ENCODE measurements at regions not wholly inside any gene's neighbourhood (a gene's known extent, or its start where the extent isn't known, plus 50 kb on each side); places are given as distances from the start of the nearest gene placed in this dataset.

GRCh38 chr3:165443664-165444063, 247.5 kb upstream of the SLITRK3 start:
- Histone ChIP-seq H3K4me3 (no peak overlapping the region), H3K9me3 (peaks cover 0 to 15% (median 0%) of the 10 kb centered on the region in 11 donors), H3K36me3 (no peaks in the 10 kb centered on the region), H3K4me1 (no peaks in the 10 kb centered on the region), H3K27me3 (no peaks in the 10 kb centered on the region), H3K27ac (no peak overlapping the region)
- ATAC-seq (no peak), DNase-seq (no peak)
- TF ChIP-seq CTCF (IDR thresholded peaks at IDR 0.05): no peak
- 46 to 61% methylated on average over 1 of the region's 1 CpG for WGBS, 2 donors
- intact Hi-C loops (cut with DNase I): no loop called here

- TF ChIP-seq CTCF (IDR thresholded peaks at IDR 0.05): no peak
- no peaks in the 10 kb centered on the region for H3K4me1 ChIP-seq
- intact Hi-C loops (cut with DNase I): no loop called here
- no peaks in the 10 kb centered on the region for H3K27me3 ChIP-seq
- no peak overlapping the region for H3K27ac ChIP-seq
- peaks cover 0 to 8% (median 0%) of the 10 kb centered on the region in 11 donors for H3K9me3 ChIP-seq
- DNase-seq (no peak), ATAC-seq (no peak)
- no peaks in the 10 kb centered on the region for H3K36me3 ChIP-seq
- H3K4me3 ChIP-seq: no peak overlapping the region
These were observed 245.9 kb upstream of the SLITRK3 start for GRCh38 chr3:165442061-165442460.

- intact Hi-C loops (cut with DNase I): no loop called here
- DNase-seq: no peak
- Histone ChIP-seq H3K9me3 (peaks cover 0 to 17% (median 0%) of the 10 kb centered on the region in 11 donors), H3K4me3 (no peak overlapping the region), H3K27me3 (no peaks in the 10 kb centered on the region), H3K4me1 (no peaks in the 10 kb centered on the region), H3K27ac (no peak overlapping the region), H3K36me3 (no peaks in the 10 kb centered on the region)
- TF ChIP-seq CTCF (IDR thresholded peaks at IDR 0.05): no peak
- ATAC-seq: no peak
- WGBS, 2 donors: 85 to 94% methylated on average over 2 of the region's 2 CpGs
These were observed 244.2 kb upstream of the SLITRK3 start for GRCh38 chr3:165440380-165440779.

- Histone ChIP-seq H3K27me3 (no peaks in the 10 kb centered on the region), H3K36me3 (no peaks in the 10 kb centered on the region), H3K4me1 (no peaks in the 10 kb centered on the region), H3K4me3 (no peak overlapping the region), H3K27ac (no peak overlapping the region), H3K9me3 (peaks cover 0 to 22% (median 0%) of the 10 kb centered on the region in 11 donors)
- intact Hi-C loops (cut with DNase I): no loop called here
- TF ChIP-seq CTCF (IDR thresholded peaks at IDR 0.05): no peak
- DNase-seq (no peak), ATAC-seq (no peak)
- WGBS, 2 donors: 39 to 43% methylated on average over 2 of the region's 2 CpGs
These were observed 243.6 kb upstream of the SLITRK3 start for GRCh38 chr3:165439765-165440164.

GRCh38 chr3:165434516-165434915, 238.3 kb upstream of the SLITRK3 start:
- ATAC-seq: no peak
- Histone ChIP-seq H3K9me3 (peaks cover 0 to 53% (median 7%) of the 10 kb centered on the region in 11 donors), H3K4me3 (no peak overlapping the region), H3K4me1 (no peaks in the 10 kb centered on the region), H3K27ac (no peak overlapping the region), H3K27me3 (no peaks in the 10 kb centered on the region), H3K36me3 (no peaks in the 10 kb centered on the region)
- WGBS, 2 donors: 70% methylated on average over 3 of the region's 3 CpGs
- intact Hi-C loops (cut with DNase I): no loop called here
- TF ChIP-seq CTCF (IDR thresholded peaks at IDR 0.05): no peak
- DNase-seq: no peak
